Keratinocyte (primary cell): ENCODE measurements at regions not wholly inside any gene's neighbourhood (a gene's known extent, or its start where the extent isn't known, plus 50 kb on each side); places are given as distances from the start of the nearest gene placed in this dataset.
A peak's percentile ranks its signal among the peaks of the same experiment; 100 is the strongest.

ENCODE experiments used
- DNase-seq: peaks from one replicate; pipeline ENCODE4 v3.0.0-alpha.2; 2011; ENCODE audit warnings: low read depth, missing footprints, low spot score
- FAIRE-seq: peaks from 2 replicates; lab custom pipeline; 2011; peaks lifted over from hg19 to GRCh38; lab: Jason Lieb, UNC
- H2AFZ ChIP-seq: 2 replicates; pipeline ENCODE4 v1.6.0; 2012; ENCODE audit warnings: low read length, control low read depth, inconsistent platforms; ENCODE audit not compliant: control insufficient read depth
- H3K27ac ChIP-seq: 2 replicates; pipeline ENCODE4 v1.5.1; 2011; ENCODE audit warnings: low read length; ENCODE audit not compliant: control insufficient read depth, insufficient read depth
- H3K27me3 ChIP-seq: 3 replicates; pipeline ENCODE4 v1.6.0; 2011; ENCODE audit warnings: low read length; ENCODE audit not compliant: control insufficient read depth, insufficient read depth; ENCODE audit errors: extremely low read depth
- H3K36me3 ChIP-seq, 2 experiments: 2 replicates in 1 of 2; 3 replicates in 1 of 2; pipeline ENCODE4 v1.5.1; 2011; ENCODE audit warnings: low read length in 2 of 2, mild to moderate bottlenecking in 1 of 2; ENCODE audit not compliant: control insufficient read depth in 2 of 2, insufficient read depth in 2 of 2; ENCODE audit errors: extremely low read depth in 1 of 2
- H3K4me1 ChIP-seq: 3 replicates; pipeline ENCODE4 v1.5.1; 2011; ENCODE audit warnings: low read length; ENCODE audit not compliant: control insufficient read depth, insufficient read depth; ENCODE audit errors: extremely low read depth
- H3K4me2 ChIP-seq: 3 replicates; pipeline ENCODE4 v1.6.0; 2011; ENCODE audit warnings: low read depth, low read length; ENCODE audit not compliant: control insufficient read depth, insufficient read depth; ENCODE audit errors: extremely low read depth
- H3K4me3 ChIP-seq, 3 experiments: fragments of 200-600 bp in 1 of 3; sonication (generic) in 1 of 3; 2 replicates in 2 of 3; 3 replicates in 1 of 3; pipeline ENCODE4 v1.5.1; 2011 to 2016; ENCODE audit warnings: low read length in 3 of 3, mild to moderate bottlenecking in 3 of 3, control low read depth in 2 of 3, inconsistent platforms in 1 of 3, low read depth in 1 of 3, mixed read lengths in 1 of 3, mixed run types in 1 of 3, moderate library complexity in 1 of 3; ENCODE audit not compliant: control insufficient read depth in 2 of 3, insufficient read depth in 2 of 3; ENCODE audit errors: extremely low read depth in 1 of 3
- H3K79me2 ChIP-seq: 2 replicates; pipeline ENCODE4 v1.6.0; 2012; ENCODE audit warnings: low read length; ENCODE audit not compliant: control insufficient read depth, insufficient read depth
- H3K9ac ChIP-seq: 3 replicates; pipeline ENCODE4 v1.6.0; 2011; ENCODE audit warnings: low read length; ENCODE audit not compliant: control insufficient read depth, insufficient read depth; ENCODE audit errors: extremely low read depth
- H3K9me1 ChIP-seq: 3 replicates; pipeline ENCODE4 v1.6.0; 2011; ENCODE audit warnings: low read length; ENCODE audit not compliant: control insufficient read depth, insufficient read depth; ENCODE audit errors: extremely low read depth
- H3K9me3 ChIP-seq: 2 replicates; pipeline ENCODE4 v1.5.1; 2012; ENCODE audit warnings: low read depth, low read length; ENCODE audit not compliant: control insufficient read depth
- H4K20me1 ChIP-seq: 3 replicates; pipeline ENCODE4 v1.6.0; 2011; ENCODE audit warnings: low read length; ENCODE audit not compliant: control insufficient read depth, insufficient read depth; ENCODE audit errors: extremely low read depth
- CTCF ChIP-seq, 3 experiments: IDR thresholded peaks in 1 of 3; conservative IDR thresholded peaks in 1 of 3; optimal IDR thresholded peaks in 1 of 3; 2 replicates in 2 of 3; 3 replicates in 1 of 3; pipeline versions ENCODE3 to v1.5.1; 2011; ENCODE audit warnings: low read length in 3 of 3, mild to moderate bottlenecking in 3 of 3, moderate library complexity in 2 of 3, control low read depth in 1 of 3, inconsistent platforms in 1 of 3; ENCODE audit not compliant: insufficient read depth in 2 of 3; ENCODE audit errors: extremely low read depth in 1 of 3
- EZH2 ChIP-seq: IDR thresholded peaks from one replicate; pipeline ENCODE4 v1.6.1; 2012; ENCODE audit warnings: inconsistent platforms, mild to moderate bottlenecking, low read length, moderate library complexity
- dilution Hi-C: fragments of 300-500 bp; cut with MboI; formaldehyde crosslinking; loops from one replicate; pipeline ENCODE4 v1.7.0; 2020; ENCODE audit warnings: low sequenced_read_pairs; ENCODE audit not compliant: extremely low pct_ligation_motif_present

GRCh38 chr9:119963258-119963797, 594.1 kb upstream of the BRINP1 start:
- dilution Hi-C loops: no loop called here
- DNase-seq: no peak
- Histone ChIP-seq H3K79me2 (no peaks in the 10 kb centered on the region), H3K27ac (no peak overlapping the region), H3K36me3 (no peaks in the 10 kb centered on the region), H3K9me1 (no peaks in the 10 kb centered on the region), H3K4me2 (peak overlapping the region; percentile 46), H3K27me3 (no peaks in the 10 kb centered on the region), H2AFZ (peak overlapping the region; percentile 36), H3K9ac (no peak overlapping the region), H3K4me3 (no peak overlapping the region), H4K20me1 (no peaks in the 10 kb centered on the region), H3K9me3 (no peaks in the 10 kb centered on the region), H3K4me1 (peaks cover 14% of the 10 kb centered on the region)
- no peak for FAIRE-seq
- TF ChIP-seq CTCF (optimal IDR thresholded peaks at IDR 0.05 in 1 of 3, IDR thresholded peaks at IDR 0.05 in 1 of 3, conservative IDR thresholded peaks at IDR 0.05 in 1 of 3; ENCODE audit: extremely low read depth in 1 of 3, insufficient read depth in 2 of 3, low read length in 3 of 3) (no peak), EZH2 (no peak)

GRCh38 chr9:119961774-119962424, 592.7 kb upstream of the BRINP1 start:
- Histone ChIP-seq H3K36me3 (no peaks in the 10 kb centered on the region), H2AFZ (no peak overlapping the region), H3K79me2 (no peaks in the 10 kb centered on the region), H3K27ac (no peak overlapping the region), H3K4me3 (no peak overlapping the region), H3K9me1 (no peaks in the 10 kb centered on the region), H3K9me3 (no peaks in the 10 kb centered on the region), H3K27me3 (no peaks in the 10 kb centered on the region), H3K4me1 (peaks cover 14% of the 10 kb centered on the region), H3K4me2 (no peak overlapping the region), H4K20me1 (no peaks in the 10 kb centered on the region), H3K9ac (no peak overlapping the region)
- TF ChIP-seq CTCF (optimal IDR thresholded peaks at IDR 0.05 in 1 of 3, IDR thresholded peaks at IDR 0.05 in 1 of 3, conservative IDR thresholded peaks at IDR 0.05 in 1 of 3; ENCODE audit: extremely low read depth in 1 of 3, insufficient read depth in 2 of 3, low read length in 3 of 3) (peak; percentile 63 to 86 (median 65)), EZH2 (no peak)
- dilution Hi-C loops: no loop called here
- DNase-seq (no peak), FAIRE-seq (no peak)
